HEK293 (cell line): ENCODE measurements at regions not wholly inside any gene's neighbourhood (a gene's known extent, or its start where the extent isn't known, plus 50 kb on each side); places are given as distances from the start of the nearest gene placed in this dataset.

Experiments
- CTCF ChIP-seq: fragments of 450-650 bp; formaldehyde crosslinking; IDR thresholded peaks from 2 replicates; pipeline ENCODE4 v1.5.1; 2016; ENCODE audit warnings: missing biosample characterization, missing genetic modification characterization
- KLF10 ChIP-seq: fragments of 450-650 bp; IDR thresholded peaks from 2 replicates; pipeline ENCODE4 v1.5.1; 2018; ENCODE audit warnings: missing biosample characterization, mild to moderate bottlenecking, missing genetic modification characterization
- YY1 ChIP-seq: fragments of 450-650 bp; formaldehyde crosslinking; IDR thresholded peaks from 2 replicates; pipeline ENCODE4 v1.5.1; 2018; ENCODE audit warnings: missing biosample characterization, missing genetic modification characterization
- ZBTB44 ChIP-seq: fragments of 450-650 bp; IDR thresholded peaks from 2 replicates; pipeline ENCODE4 v1.5.1; 2018; ENCODE audit warnings: missing biosample characterization, mild to moderate bottlenecking, missing genetic modification characterization
- ZNF366 ChIP-seq: fragments of 450-650 bp; formaldehyde crosslinking; conservative IDR thresholded peaks from 2 replicates; pipeline ENCODE4 v1.5.1; 2016; ENCODE audit warnings: missing biosample characterization, missing genetic modification characterization
- ZNF791 ChIP-seq: fragments of 450-650 bp; formaldehyde crosslinking; IDR thresholded peaks from 2 replicates; pipeline ENCODE4 v1.5.1; 2016; ENCODE audit warnings: missing biosample characterization, missing genetic modification characterization

- TF ChIP-seq ZNF366 (tag by site-specific recombination), result no peak
- TF ChIP-seq ZNF791 (tag by site-specific recombination), result no peak
- no peak for TF ChIP-seq CTCF (tag by site-specific recombination)
- no peak for TF ChIP-seq YY1 (tag by site-specific recombination)
- no peak for TF ChIP-seq KLF10 (tag by site-specific recombination)
- no peak for TF ChIP-seq ZBTB44
Measured at GRCh38 chr9:135222881-135223760, 135.7 kb downstream of the OLFM1 start.
